ENCODE measurements at regions not wholly inside any gene's neighbourhood (a gene's known extent, or its start where the extent isn't known, plus 50 kb on each side); places are given as distances from the start of the nearest gene placed in this dataset.

DNA sequence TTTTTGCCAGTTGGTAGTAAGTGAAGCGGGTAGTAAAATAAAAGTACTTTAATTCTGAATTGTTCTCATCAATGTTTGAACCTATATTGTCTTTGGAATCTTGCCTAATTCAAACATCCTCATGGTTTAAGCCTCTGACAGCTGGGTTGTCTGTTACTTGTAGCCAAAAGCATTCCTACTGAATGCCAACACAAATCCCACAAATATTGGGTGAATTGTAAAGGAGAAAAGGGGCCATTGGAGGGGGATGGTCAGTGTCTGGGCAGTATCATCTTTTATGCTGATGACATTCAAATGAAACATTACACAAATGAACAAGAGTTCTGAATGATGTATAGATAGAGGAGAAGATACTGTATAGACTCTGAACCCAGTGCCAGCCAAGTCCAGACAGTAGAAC lies 309.5 kb downstream of the OSTF1 start:
- ATAC-seq: no peak
- Histone ChIP-seq H3K27me3 (ENCODE audit: insufficient read depth, low read length) (no peaks in the 10 kb centered on the region), H3K79me2 (ENCODE audit: insufficient read depth, low read length) (no peaks in the 10 kb centered on the region), H3K4me1 (ENCODE audit: control insufficient read depth in 1 of 2, insufficient read depth in 2 of 2, low read length in 2 of 2) (no peaks in the 10 kb centered on the region), H3K9ac (ENCODE audit: low read length) (no peak overlapping the region), H4K20me1 (ENCODE audit: insufficient read depth) (no peaks in the 10 kb centered on the region), H3K36me3 (ENCODE audit: control insufficient read depth in 1 of 2, insufficient read depth in 2 of 2, low read length in 2 of 2) (no peaks in the 10 kb centered on the region), H3K4me2 (ENCODE audit: low read length) (no peak overlapping the region), H3K9me3 (ENCODE audit: control insufficient read depth in 1 of 2, insufficient read depth in 1 of 2, low read depth in 1 of 2, low read length in 2 of 2) (no peaks in the 10 kb centered on the region), H3K27ac (ENCODE audit: low read depth, low read length) (no peak overlapping the region), H2AFZ (ENCODE audit: low read depth, low read length, poor library complexity, severe bottlenecking) (no peak overlapping the region), H3K4me3 (replicated peaks in 1 of 2; ENCODE audit: low read depth in 1 of 2, low read length in 2 of 2) (no peak overlapping the region), H3K9me2 (ENCODE audit: insufficient read depth) (no peaks in the 10 kb centered on the region)
- DNase-seq (ENCODE audit: low read depth, low spot score): no peak
- intact Hi-C loops (cut with micrococcal nuclease): no loop called here
- ChIA-PET RAD21 (ENCODE audit: low non-redundant PET in 1 of 2, low total read pairs in 2 of 2, uncharacterized antibody in 2 of 2, unreplicated experiment in 2 of 2) (no interaction called here), POLR2A (no interaction called here), CTCF (no interaction called here)
- TF ChIP-seq, protein P1, sequence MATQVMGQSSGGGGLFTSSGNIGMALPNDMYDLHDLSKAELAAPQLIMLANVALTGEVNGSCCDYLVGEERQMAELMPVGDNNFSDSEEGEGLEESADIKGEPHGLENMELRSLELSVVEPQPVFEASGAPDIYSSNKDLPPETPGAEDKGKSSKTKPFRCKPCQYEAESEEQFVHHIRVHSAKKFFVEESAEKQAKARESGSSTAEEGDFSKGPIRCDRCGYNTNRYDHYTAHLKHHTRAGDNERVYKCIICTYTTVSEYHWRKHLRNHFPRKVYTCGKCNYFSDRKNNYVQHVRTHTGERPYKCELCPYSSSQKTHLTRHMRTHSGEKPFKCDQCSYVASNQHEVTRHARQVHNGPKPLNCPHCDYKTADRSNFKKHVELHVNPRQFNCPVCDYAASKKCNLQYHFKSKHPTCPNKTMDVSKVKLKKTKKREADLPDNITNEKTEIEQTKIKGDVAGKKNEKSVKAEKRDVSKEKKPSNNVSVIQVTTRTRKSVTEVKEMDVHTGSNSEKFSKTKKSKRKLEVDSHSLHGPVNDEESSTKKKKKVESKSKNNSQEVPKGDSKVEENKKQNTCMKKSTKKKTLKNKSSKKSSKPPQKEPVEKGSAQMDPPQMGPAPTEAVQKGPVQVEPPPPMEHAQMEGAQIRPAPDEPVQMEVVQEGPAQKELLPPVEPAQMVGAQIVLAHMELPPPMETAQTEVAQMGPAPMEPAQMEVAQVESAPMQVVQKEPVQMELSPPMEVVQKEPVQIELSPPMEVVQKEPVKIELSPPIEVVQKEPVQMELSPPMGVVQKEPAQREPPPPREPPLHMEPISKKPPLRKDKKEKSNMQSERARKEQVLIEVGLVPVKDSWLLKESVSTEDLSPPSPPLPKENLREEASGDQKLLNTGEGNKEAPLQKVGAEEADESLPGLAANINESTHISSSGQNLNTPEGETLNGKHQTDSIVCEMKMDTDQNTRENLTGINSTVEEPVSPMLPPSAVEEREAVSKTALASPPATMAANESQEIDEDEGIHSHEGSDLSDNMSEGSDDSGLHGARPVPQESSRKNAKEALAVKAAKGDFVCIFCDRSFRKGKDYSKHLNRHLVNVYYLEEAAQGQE (IDR thresholded peaks at IDR 0.05; ENCODE audit: low read depth): no peak
- TF ChIP-seq EZH2phosphoT487 (IDR thresholded peaks at IDR 0.05; ENCODE audit: borderline replicate concordance) (no peak), ZFX (IDR thresholded peaks at IDR 0.05) (no peak), POLR2A (IDR thresholded peaks at IDR 0.05; ENCODE audit: borderline replicate concordance, extremely low read depth, insufficient read depth, insufficient read length) (no peak), CEBPB (IDR thresholded peaks at IDR 0.05; ENCODE audit: low read depth) (no peak), EGR1 (IDR thresholded peaks at IDR 0.05; ENCODE audit: low read depth) (no peak), FOSL1 (IDR thresholded peaks at IDR 0.05; ENCODE audit: low read depth) (no peak), SRF (IDR thresholded peaks at IDR 0.05; ENCODE audit: low read depth) (no peak)
- TF ChIP-seq, protein P2, sequence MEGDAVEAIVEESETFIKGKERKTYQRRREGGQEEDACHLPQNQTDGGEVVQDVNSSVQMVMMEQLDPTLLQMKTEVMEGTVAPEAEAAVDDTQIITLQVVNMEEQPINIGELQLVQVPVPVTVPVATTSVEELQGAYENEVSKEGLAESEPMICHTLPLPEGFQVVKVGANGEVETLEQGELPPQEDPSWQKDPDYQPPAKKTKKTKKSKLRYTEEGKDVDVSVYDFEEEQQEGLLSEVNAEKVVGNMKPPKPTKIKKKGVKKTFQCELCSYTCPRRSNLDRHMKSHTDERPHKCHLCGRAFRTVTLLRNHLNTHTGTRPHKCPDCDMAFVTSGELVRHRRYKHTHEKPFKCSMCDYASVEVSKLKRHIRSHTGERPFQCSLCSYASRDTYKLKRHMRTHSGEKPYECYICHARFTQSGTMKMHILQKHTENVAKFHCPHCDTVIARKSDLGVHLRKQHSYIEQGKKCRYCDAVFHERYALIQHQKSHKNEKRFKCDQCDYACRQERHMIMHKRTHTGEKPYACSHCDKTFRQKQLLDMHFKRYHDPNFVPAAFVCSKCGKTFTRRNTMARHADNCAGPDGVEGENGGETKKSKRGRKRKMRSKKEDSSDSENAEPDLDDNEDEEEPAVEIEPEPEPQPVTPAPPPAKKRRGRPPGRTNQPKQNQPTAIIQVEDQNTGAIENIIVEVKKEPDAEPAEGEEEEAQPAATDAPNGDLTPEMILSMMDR (IDR thresholded peaks at IDR 0.05 in 2 of 3, conservative IDR thresholded peaks at IDR 0.05 in 1 of 3; ENCODE audit: borderline replicate concordance in 1 of 3, insufficient read depth in 1 of 3, low read depth in 2 of 3, low read length in 2 of 3): no peak
- no TSS peak for BruUV-seq (replicated peaks)
